ENCODE measurements at regions not wholly inside any gene's neighbourhood (a gene's known extent, or its start where the extent isn't known, plus 50 kb on each side); places are given as distances from the start of the nearest gene placed in this dataset.

DNA sequence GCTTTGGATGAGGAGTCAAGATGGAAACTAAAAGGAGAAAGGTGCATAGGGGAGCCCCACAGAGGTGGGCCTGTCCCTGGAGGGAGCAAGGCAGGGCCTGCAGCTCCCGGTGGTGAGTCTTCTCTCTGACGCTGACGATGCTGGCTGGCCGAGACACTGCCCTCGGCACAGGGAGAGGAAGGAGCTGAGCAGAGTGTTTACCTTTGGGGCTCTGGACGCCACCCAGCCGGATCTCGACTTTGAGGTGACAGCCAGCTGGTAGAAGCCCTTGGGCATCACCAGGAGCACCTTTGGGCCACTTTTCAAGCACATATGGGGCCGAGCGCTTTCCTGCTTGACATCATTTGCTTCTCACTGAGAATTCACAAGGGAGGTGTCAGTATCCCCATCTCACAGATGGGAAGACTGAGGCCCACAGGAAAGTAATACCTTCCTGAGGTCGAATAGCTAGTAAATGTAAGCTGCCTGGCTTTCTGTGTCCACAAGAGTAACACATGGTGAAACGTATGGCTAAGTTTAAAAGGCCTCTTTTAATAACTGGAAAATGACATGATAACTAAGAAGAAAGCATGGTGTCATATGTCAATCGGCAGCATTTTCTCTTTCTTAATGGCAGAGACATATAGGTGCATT, 294.3 kb upstream of the TNRC6C start:
- POLR2A ChIA-PET = interaction anchor here (0.6 kb wide), 1 partner anchor 719 kb away, joined by 3 read pairs; no protein-coding TSS in a partner anchor
- in situ Hi-C loops (cut with HindIII; ENCODE audit: extremely low pct_ligation_motif_present, low pct_unique_long_range_greater_than_20kb) = no loop called here
- Histone ChIP-seq H3K36me3 (replicated peaks in 1 of 2; ENCODE audit: control insufficient read depth in 1 of 2, insufficient read depth in 2 of 2, low read length in 2 of 2) (no peaks in the 10 kb centered on the region), H2AFZ (ENCODE audit: low read length) (no peak overlapping the region), H3K4me1 (ENCODE audit: insufficient read depth, low read length) (no peaks in the 10 kb centered on the region), H3K79me2 (ENCODE audit: insufficient read depth, low read length) (no peaks in the 10 kb centered on the region), H3K9me3 (ENCODE audit: low read length) (peaks cover 13% of the 10 kb centered on the region; the same call in 1 of the 2 replicates), H3K9ac (ENCODE audit: insufficient read depth, low read depth, low read length) (no peak overlapping the region), H3K27ac (ENCODE audit: extremely low read length, insufficient read depth, low read length) (no peak overlapping the region), H4K20me1 (ENCODE audit: insufficient read depth, low read length) (no peaks in the 10 kb centered on the region), H3K4me3 (replicated peaks in 1 of 3; ENCODE audit: insufficient read depth in 1 of 3, low read depth in 2 of 3, low read length in 3 of 3) (no peak overlapping the region), H3K27me3 (ENCODE audit: control insufficient read depth in 1 of 2, insufficient read depth in 2 of 2, low read length in 2 of 2) (peaks cover 1 to 7% of the 10 kb centered on the region in 2 experiments; a peak in 2 of 5 replicates), H3K4me2 (ENCODE audit: low read depth, low read length) (no peak overlapping the region)
- intact Hi-C loops (cut with micrococcal nuclease; ENCODE audit: unreplicated experiment) = no loop called here
- peak; percentile 69 for TF ChIP-seq ZNF629 (CRISPR knock-in tag; conservative IDR thresholded peaks at IDR 0.05)
- no peak for TF ChIP-seq ZC3H4 (CRISPR knock-in tag; IDR thresholded peaks at IDR 0.05; ENCODE audit: borderline replicate concordance)
- no peak for TF ChIP-seq ZNF83 (CRISPR knock-in tag; IDR thresholded peaks at IDR 0.05; ENCODE audit: borderline replicate concordance)
- no peak for TF ChIP-seq NFIC (IDR thresholded peaks at IDR 0.05; ENCODE audit: low read length)
- FAIRE-seq (no peak), DNase-seq (ENCODE audit: low spot score) (no peak), ATAC-seq (no peak)
- 8% methylated on average over 13 of the region's 13 CpGs for WGBS (ENCODE audit: low lambda C conversion rate)
- CTCF ChIA-PET (ENCODE audit: low intra/inter-chr PET ratio, low total read pairs) = no interaction called here
- no TSS peak for BruUV-seq (replicated peaks)

DNA sequence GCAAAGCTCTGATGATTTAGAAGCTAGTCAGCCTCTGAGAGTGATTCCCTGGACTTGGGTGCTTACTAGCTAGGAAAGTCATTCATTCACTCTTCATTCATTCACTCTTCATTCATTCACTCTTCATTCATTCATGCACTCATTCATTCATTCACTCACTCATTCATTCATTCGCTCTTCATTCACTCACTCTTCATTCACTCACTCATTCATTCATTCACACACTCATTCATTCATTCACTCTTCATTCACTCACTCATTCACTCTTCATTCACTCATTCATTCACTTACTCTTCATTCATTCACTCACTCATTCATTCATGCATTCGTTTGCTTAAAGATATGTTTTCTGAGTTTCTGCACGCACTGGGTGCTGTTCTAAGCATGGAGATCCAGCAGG, 292.7 kb upstream of the TNRC6C start:
- H3K27ac ChIP-seq (ENCODE audit: extremely low read length, insufficient read depth, low read length) = no peak overlapping the region
- ATAC-seq (no peak), DNase-seq (ENCODE audit: low spot score) (no peak), FAIRE-seq (no peak)
- H3K4me1 ChIP-seq (ENCODE audit: insufficient read depth, low read length) = no peaks in the 10 kb centered on the region
- TF ChIP-seq ZNF24 (IDR thresholded peaks at IDR 0.05) (peak; percentile 90), JARID2 (CRISPR knock-in tag; IDR thresholded peaks at IDR 0.05; ENCODE audit: insufficient replicate concordance) (no peak), ZNF780A (CRISPR knock-in tag; IDR thresholded peaks at IDR 0.05) (no peak), FOXP1 (IDR thresholded peaks at IDR 0.05) (no peak), FOXP1 (CRISPR knock-in tag; IDR thresholded peaks at IDR 0.05) (no peak)
- in situ Hi-C loops (cut with HindIII; ENCODE audit: extremely low pct_ligation_motif_present, low pct_unique_long_range_greater_than_20kb) = no loop called here
- no TSS peak for BruUV-seq (replicated peaks)
- peaks cover 1 to 7% of the 10 kb centered on the region in 2 experiments; a peak in 2 of 5 replicates for H3K27me3 ChIP-seq (ENCODE audit: control insufficient read depth in 1 of 2, insufficient read depth in 2 of 2, low read length in 2 of 2)
- H3K9ac ChIP-seq (ENCODE audit: insufficient read depth, low read depth, low read length) = no peak overlapping the region
- H4K20me1 ChIP-seq (ENCODE audit: insufficient read depth, low read length) = no peaks in the 10 kb centered on the region
- H3K79me2 ChIP-seq (ENCODE audit: insufficient read depth, low read length) = no peaks in the 10 kb centered on the region
- POLR2A ChIA-PET = no interaction called here
- peaks cover 13% of the 10 kb centered on the region; the same call in 1 of the 2 replicates for H3K9me3 ChIP-seq (ENCODE audit: low read length)
- CTCF ChIA-PET (ENCODE audit: low intra/inter-chr PET ratio, low total read pairs) = no interaction called here
- no peak overlapping the region for H2AFZ ChIP-seq (ENCODE audit: low read length)
- WGBS (ENCODE audit: low lambda C conversion rate) = 2% methylated on average over 3 of the region's 3 CpGs
- H3K4me2 ChIP-seq (ENCODE audit: low read depth, low read length) = no peak overlapping the region
- no peaks in the 10 kb centered on the region for H3K36me3 ChIP-seq (replicated peaks in 1 of 2; ENCODE audit: control insufficient read depth in 1 of 2, insufficient read depth in 2 of 2, low read length in 2 of 2)
- intact Hi-C loops (cut with micrococcal nuclease; ENCODE audit: unreplicated experiment) = no loop called here
- no peak overlapping the region for H3K4me3 ChIP-seq (replicated peaks in 1 of 3; ENCODE audit: insufficient read depth in 1 of 3, low read depth in 2 of 3, low read length in 3 of 3)

Data from HepG2 (cell line).